MV-4-11 (cell line): ENCODE measurements at regions not wholly inside any gene's neighbourhood (a gene's known extent, or its start where the extent isn't known, plus 50 kb on each side); places are given as distances from the start of the nearest gene placed in this dataset.
"Not testable (repeated sequence)": the region's sequence is repeated elsewhere in the genome, so short reads cannot be mapped to it uniquely, and the experiment has no call there.

Source experiments
- DNase-seq: peaks from one replicate; lab custom pipeline; 2025; lab: John Stamatoyannopoulos, UW

DNA sequence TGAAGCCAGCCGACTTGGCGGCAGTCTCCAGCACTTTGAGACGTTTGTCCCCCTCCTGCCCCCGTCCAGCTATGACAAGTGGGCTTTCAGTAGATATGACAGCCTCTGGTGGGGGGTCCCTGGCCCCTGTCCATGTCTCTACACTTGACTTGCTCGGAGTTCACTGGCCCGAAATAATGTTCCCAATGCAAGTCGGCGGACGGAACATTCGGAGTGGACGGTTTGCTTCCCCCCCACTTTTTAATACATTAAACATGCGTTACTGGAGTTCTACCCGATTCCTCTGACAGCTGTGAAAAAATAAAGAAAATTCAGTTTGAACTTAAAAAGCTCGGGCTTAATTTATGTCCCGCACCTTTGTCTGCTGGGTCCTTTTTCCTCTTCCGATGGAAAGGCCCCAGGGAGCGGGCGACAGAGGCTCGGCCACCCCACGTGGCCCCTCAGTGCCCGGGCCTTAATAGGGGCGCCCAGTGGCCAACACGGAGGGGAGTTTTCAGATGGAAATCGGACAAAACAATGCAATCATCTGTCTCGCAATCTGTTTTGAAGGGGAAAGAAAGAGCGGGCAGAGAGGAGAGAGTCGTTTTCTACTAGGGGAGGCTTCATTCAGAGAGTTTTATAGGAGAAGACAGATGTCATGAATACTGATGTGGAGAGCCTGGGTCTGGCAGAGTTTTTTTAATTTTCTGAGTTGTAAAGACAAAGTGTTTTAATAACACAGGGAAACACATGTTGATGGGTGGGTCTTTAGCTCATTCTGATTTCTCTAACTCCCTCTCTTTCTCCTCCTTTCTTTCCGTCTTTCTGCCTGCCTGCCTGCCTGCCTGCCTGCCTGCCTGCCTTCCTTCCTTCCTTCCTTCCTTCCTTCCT, 50.2 kb downstream of the SMIM38 start:
- no peak for DNase-seq

GRCh38 chr11:69206613-69206965, 50.9 kb downstream of the SMIM38 start:
- not testable (repeated sequence) for DNase-seq

DNA sequence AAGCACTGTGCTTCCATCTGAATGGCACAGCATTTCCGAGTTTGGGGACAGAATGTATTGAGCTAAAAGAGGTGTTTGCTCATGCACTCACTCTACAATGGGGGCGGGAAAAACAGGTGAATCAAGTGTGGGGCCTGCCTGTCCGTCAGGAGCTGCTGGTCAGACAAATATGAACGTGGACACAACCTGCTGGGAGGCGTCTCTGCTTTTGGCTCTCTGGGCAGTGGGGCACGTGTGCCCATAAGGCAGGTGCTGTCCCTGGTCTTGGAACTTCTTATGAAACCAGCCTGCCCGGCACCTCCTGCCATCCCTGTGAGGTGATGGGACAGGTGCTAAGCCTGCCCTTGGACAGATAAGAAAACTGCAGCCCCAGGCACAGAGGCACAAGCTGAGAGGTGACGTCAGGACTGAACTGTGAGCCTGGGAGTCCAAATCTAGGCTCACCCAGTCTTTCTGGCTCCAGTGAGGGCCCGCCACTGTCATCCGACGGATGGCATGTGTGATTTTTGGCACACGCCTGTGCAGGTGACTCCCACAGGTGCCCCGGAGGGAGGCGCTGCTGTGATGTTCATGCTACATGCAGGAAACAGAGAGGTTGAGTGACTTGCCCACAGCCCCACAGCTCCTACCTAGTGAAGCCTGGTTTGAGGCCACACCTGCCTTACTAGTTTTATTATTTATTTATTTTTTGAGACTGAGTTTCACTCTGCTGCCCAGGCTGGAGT, 51.6 kb downstream of the SMIM38 start:
- DNase-seq, result no peak

- DNase-seq, result no peak
Observed at GRCh38 chr11:69208190-69209037, 52.7 kb downstream of the SMIM38 start.

DNA sequence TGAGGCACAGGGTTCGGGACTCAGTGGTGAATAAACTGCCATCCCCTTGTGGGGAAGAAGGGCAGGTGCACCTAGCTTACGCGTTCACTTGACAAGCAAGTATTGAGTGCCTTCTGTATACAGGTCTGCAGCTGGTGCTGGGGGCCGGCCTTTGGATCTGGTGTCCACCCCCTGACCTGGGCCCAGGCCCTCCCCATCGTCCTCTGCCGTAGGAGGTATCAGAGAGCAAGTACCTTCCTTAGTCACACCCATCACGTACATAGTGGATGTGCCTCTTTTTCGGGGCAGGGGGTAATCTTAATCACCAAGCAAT, 53.3 kb downstream of the SMIM38 start:
- DNase-seq, result no peak

DNA sequence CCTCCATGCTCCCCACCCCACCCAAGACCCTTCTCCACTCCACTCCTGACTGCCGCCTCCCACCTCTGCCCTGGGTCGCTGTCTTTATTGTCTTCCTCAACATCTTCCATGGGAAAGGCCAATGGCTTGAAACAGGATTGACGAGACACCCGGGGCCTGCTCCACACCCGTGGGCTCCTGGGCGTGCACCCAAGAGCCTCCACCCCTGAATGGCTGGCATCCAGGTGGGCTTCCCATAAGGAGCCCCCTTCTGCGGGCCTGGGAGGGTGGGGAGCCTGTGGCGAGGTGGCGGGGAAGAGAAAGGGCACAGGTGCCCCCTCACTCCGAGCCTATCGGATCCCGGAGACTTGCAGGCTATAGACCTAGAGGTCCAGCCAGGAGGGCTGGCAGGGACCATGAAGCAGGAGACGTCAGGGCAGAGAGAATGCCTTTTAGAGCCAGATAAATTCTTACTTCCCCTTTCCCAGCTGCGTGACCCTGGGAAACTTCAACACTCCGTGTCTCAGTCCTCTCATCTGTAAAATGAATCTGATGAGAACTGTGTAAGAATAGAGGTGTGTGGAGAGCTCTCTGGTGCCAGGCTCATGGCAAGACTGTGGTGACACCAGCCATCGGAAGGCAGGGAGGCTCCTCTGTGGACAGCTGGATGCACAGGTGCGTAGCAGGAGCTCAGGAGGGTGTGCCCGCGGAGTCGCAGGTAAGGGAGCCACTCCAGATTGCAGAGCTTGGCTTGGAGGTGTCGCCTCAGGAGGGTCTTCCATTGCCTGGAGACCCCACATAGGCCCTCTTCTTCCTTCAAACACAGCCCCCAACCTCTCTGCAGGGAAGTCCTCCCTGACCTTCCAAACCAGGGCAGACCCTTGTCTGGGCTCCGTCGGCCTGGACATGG, 53.9 kb downstream of the SMIM38 start:
- DNase-seq, result peak; percentile 37

DNA sequence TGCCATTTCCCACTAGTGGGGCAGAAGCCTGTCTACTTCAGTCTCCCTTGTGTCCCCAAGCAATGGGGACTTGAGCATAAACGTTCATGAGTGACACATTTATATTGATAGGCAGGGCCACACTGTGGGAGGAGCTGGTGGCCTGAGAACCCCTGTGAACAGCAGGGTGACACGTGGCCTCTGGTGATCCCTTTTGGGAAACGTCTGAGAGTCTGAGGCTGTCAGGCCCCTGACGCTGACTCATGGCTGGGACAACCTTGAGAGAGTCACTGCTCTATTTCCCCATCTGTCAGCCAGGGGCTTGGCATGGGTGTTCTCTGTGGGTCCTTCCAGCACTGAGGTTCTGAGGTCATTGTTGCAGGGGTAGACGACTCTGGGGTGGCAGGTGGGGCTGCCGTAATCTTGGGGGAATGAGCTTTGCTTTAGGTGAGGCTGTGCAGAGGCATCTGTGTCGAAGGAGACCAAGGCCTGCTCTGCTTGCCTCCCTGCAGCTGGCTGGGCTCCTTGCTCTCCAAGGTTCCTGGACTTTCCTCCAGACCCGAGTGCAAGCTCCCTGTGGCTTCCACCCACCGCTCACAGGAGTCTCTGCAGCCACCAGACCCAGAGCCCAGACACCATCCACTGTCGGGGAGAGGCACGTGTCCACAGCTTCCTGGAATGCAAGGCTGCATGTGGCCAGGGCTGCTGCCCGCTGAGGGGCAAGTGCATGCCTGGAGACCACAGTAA, 54.7 kb downstream of the SMIM38 start:
- peak; percentile 88 for DNase-seq

- no peak for DNase-seq
Observed at GRCh38 chr11:69211540-69211919, 55.8 kb downstream of the SMIM38 start.

GRCh38 chr11:69211920-69212797, 56.4 kb downstream of the SMIM38 start:
- no peak for DNase-seq

DNA sequence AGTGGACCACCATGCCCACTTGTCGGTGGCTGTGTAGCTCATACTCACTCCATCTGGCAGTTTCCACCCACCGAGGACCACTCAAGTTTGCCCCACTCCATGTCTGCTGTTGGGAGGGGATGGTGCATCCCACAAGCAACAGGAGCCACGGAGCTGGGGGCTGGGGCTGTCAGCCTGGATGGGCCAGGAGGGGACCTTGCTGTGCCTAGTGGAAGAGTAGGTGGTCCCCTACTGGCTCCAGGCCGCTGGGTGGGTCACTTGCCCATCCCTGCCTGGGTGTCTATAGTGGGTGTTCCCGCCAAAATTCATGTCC, 57.0 kb downstream of the SMIM38 start:
- no peak for DNase-seq

- no peak for DNase-seq
Observed at GRCh38 chr11:69213316-69213715, 57.6 kb downstream of the SMIM38 start.

- DNase-seq, result no peak
Observed at GRCh38 chr11:69213964-69214363, 58.2 kb downstream of the SMIM38 start.

DNA sequence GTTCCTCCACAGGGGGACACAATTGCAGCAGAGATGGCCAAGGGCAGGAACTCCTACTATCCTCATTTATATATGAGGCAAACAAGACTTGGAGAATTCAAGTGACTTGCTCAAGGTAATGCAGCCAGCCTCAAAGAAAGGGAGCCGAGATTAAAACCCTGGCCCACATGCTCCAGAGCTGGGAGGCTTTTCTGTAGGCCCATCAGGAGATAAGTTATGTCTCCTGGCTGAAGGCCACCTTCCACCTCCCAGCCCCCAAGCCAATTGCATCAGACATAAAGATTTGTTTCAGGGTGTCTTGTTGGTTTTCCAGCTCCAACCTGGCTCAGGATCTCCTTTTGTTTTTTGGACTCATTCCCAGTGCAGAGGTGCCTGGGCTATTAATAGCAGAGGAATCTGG, 59.5 kb downstream of the SMIM38 start:
- DNase-seq, result no peak

DNA sequence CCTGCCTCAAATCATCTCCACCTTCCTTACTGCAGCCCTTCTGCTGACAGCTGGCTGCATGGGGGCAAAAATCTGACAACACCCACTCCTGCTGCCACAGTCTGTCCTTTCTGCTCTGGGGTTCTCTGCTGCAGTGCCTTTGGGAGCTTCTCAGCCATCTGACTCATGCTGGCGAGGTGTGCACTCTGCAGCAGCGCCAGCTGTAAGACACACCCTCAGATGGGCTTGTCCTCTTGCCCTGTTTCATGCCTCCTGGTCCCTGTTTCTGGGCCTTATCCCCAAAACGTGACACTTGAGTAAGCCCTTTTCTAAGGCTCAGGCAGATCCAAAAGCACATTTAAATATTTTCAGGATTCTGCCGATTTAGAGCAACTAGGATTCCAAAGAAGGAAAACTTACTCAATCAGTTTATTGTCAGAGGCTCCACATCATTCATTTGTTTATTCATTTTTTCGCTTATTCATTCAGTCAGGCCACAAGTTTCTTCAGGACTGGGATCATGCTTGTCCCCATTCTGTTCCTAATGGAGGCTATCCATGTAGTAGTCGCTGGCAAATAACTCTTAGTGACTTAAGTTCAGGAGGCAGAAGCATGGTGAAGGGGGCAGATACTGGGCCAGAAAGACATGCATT, 60.2 kb downstream of the SMIM38 start:
- no peak for DNase-seq

GRCh38 chr11:69216647-69217051, 60.9 kb downstream of the SMIM38 start:
- no peak for DNase-seq

GRCh38 chr11:69217276-69218105, 61.8 kb downstream of the SMIM38 start:
- no peak for DNase-seq

GRCh38 chr11:69218271-69218682, 62.5 kb downstream of the SMIM38 start:
- DNase-seq, result no peak

DNA sequence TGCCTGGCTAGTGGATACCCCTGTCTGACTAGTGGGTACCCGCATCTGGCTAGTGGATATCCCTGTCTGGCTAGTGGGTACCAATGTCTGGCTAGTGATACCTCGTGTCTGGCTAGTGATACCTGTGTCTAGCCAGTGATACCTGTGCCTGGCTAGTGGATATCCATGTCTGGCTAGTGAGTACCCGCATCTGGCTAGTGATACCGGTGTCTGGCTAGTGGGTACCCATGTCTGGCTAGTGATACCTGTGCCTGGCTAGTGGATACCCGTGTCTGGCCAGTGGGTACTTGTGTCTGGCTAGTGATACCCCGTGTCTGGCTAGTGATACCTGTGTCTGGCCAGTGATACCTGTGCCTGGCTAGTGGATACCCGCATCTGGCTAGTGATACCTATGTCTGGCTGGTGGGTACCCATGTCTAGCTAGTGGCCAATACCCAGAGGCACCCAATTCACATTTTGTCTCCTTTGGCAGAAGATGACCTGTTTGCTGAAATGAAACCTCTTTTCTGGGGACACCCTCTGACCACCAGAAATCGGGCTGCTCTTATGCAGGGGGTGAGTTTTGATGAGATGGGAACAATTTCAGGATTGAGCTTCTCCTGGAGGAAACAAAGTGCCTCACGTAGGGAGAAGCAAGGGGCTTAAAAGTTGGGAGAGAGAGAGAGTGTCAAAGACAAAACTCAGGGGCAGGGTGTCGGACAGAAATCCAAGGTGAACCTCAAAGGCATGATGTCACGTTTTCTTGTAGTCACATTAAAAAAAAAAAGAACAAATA, 63.4 kb downstream of the SMIM38 start:
- DNase-seq, result no peak
